Upper lobe of left lung (tissue), 4 donors: ENCODE measurements at regions not wholly inside any gene's neighbourhood (a gene's known extent, or its start where the extent isn't known, plus 50 kb on each side); places are given as distances from the start of the nearest gene placed in this dataset.

ENCODE experiments used
- CTCF ChIP-seq, 6 experiments: fragments of 450-650 bp in 4 of 6; fragments of 200-600 bp in 2 of 6; sonication (generic) in 2 of 6; IDR thresholded peaks; one replicate each; pipeline ENCODE4 v1.5.1; 2016 to 2019; ENCODE audit warnings: antibody characterized with exemption in 6 of 6
- EP300 ChIP-seq, 4 donors: sonication (generic); formaldehyde crosslinking; IDR thresholded peaks; one replicate each; pipeline ENCODE4 v1.5.1; 2017; ENCODE audit warnings: antibody characterized with exemption in 4 of 4, control low read depth in 2 of 4
- POLR2A ChIP-seq, 4 donors: fragments of 450-650 bp; IDR thresholded peaks; one replicate each; pipeline ENCODE4 v1.5.1; 2016 to 2017; ENCODE audit warnings: antibody characterized with exemption in 4 of 4, mild to moderate bottlenecking in 2 of 4
- POLR2AphosphoS5 ChIP-seq, 2 donors: sonication (generic); formaldehyde crosslinking; IDR thresholded peaks; one replicate each; pipeline ENCODE4 v1.5.1; 2017; ENCODE audit warnings: antibody characterized with exemption in 2 of 2

- no peak for TF ChIP-seq CTCF (IDR thresholded peaks at IDR 0.05)
- TF ChIP-seq POLR2A (IDR thresholded peaks at IDR 0.05), result no peak
- TF ChIP-seq POLR2AphosphoS5 (IDR thresholded peaks at IDR 0.05), result no peak
- no peak for TF ChIP-seq EP300 (IDR thresholded peaks at IDR 0.05)
Observed at GRCh38 chr12:46050805-46051204, 60.4 kb upstream of the SCAF11 start.
